ENCODE measurements at regions not wholly inside any gene's neighbourhood (a gene's known extent, or its start where the extent isn't known, plus 50 kb on each side); places are given as distances from the start of the nearest gene placed in this dataset.

DNA sequence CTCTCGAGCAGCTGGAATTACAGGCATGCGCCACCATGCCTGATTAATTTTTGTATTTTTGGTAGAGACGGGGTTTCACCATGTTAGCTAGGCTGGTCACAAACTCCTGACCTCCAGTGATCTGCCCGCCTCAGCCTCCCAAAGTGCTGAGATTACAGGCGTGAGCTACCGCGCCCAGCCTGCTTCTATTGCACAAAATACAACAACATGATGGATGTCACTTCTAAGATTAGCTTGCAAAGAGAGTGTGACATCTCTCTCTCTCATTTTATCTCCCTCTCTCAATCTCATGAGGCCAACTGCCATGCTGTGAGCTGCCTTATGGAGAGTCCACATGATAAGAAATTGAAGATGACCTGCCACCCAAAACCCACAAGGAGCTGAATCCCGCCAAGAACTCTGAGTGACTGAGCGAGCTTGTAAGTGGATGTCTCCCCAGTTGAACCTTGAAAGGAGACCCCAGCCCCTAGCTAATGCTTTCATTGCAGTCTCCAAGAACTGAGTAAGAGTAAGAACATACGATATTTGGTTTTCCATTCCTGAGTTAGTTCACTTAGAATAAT, 458.5 kb downstream of the RBFOX1 start:
- no peak for TF ChIP-seq POLR2A (IDR thresholded peaks at IDR 0.05)
- TF ChIP-seq, protein P1, sequence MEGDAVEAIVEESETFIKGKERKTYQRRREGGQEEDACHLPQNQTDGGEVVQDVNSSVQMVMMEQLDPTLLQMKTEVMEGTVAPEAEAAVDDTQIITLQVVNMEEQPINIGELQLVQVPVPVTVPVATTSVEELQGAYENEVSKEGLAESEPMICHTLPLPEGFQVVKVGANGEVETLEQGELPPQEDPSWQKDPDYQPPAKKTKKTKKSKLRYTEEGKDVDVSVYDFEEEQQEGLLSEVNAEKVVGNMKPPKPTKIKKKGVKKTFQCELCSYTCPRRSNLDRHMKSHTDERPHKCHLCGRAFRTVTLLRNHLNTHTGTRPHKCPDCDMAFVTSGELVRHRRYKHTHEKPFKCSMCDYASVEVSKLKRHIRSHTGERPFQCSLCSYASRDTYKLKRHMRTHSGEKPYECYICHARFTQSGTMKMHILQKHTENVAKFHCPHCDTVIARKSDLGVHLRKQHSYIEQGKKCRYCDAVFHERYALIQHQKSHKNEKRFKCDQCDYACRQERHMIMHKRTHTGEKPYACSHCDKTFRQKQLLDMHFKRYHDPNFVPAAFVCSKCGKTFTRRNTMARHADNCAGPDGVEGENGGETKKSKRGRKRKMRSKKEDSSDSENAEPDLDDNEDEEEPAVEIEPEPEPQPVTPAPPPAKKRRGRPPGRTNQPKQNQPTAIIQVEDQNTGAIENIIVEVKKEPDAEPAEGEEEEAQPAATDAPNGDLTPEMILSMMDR (IDR thresholded peaks at IDR 0.05), result no peak
